ENCODE measurements at regions not wholly inside any gene's neighbourhood (a gene's known extent, or its start where the extent isn't known, plus 50 kb on each side); places are given as distances from the start of the nearest gene placed in this dataset.

- no peak overlapping the region for H3K9ac ChIP-seq (ENCODE audit: low read depth, low read length)
- H3K4me3 ChIP-seq (ENCODE audit: low read depth, low read length) = no peak overlapping the region
- H3K27me3 ChIP-seq (ENCODE audit: control insufficient read depth, insufficient read depth, low read length) = no peaks in the 10 kb centered on the region
- H3K27ac ChIP-seq (ENCODE audit: low read depth, low read length) = no peak overlapping the region
- no peaks in the 10 kb centered on the region for H3K4me1 ChIP-seq (ENCODE audit: control insufficient read depth, insufficient read depth, low read length)
- H3K36me3 ChIP-seq (ENCODE audit: control insufficient read depth, insufficient read depth, low read length) = no peaks in the 10 kb centered on the region
- no peaks in the 10 kb centered on the region for H3K9me3 ChIP-seq (ENCODE audit: control insufficient read depth, insufficient read depth, low read length)
Measured at GRCh38 chr14:94970941-94971730, 186.2 kb downstream of the DICER1 start.

GRCh38 chr14:94969766-94970165, 187.6 kb downstream of the DICER1 start:
- H3K27me3 ChIP-seq (ENCODE audit: control insufficient read depth, insufficient read depth, low read length) = no peaks in the 10 kb centered on the region
- H3K27ac ChIP-seq (ENCODE audit: low read depth, low read length) = no peak overlapping the region
- H3K9me3 ChIP-seq (ENCODE audit: control insufficient read depth, insufficient read depth, low read length) = no peaks in the 10 kb centered on the region
- no peak overlapping the region for H3K9ac ChIP-seq (ENCODE audit: low read depth, low read length)
- no peaks in the 10 kb centered on the region for H3K4me1 ChIP-seq (ENCODE audit: control insufficient read depth, insufficient read depth, low read length)
- H3K4me3 ChIP-seq (ENCODE audit: low read depth, low read length) = no peak overlapping the region
- no peaks in the 10 kb centered on the region for H3K36me3 ChIP-seq (ENCODE audit: control insufficient read depth, insufficient read depth, low read length)

GRCh38 chr14:94966868-94967267, 190.5 kb downstream of the DICER1 start:
- Histone ChIP-seq H3K9me3 (ENCODE audit: control insufficient read depth, insufficient read depth, low read length) (no peaks in the 10 kb centered on the region), H3K9ac (ENCODE audit: low read depth, low read length) (no peak overlapping the region), H3K27me3 (ENCODE audit: control insufficient read depth, insufficient read depth, low read length) (no peaks in the 10 kb centered on the region), H3K27ac (ENCODE audit: low read depth, low read length) (no peak overlapping the region), H3K4me3 (ENCODE audit: low read depth, low read length) (no peak overlapping the region), H3K36me3 (ENCODE audit: control insufficient read depth, insufficient read depth, low read length) (no peaks in the 10 kb centered on the region), H3K4me1 (ENCODE audit: control insufficient read depth, insufficient read depth, low read length) (no peaks in the 10 kb centered on the region)

GRCh38 chr14:94966344-94966743, 191.0 kb downstream of the DICER1 start:
- Histone ChIP-seq H3K36me3 (ENCODE audit: control insufficient read depth, insufficient read depth, low read length) (no peaks in the 10 kb centered on the region), H3K27me3 (ENCODE audit: control insufficient read depth, insufficient read depth, low read length) (no peaks in the 10 kb centered on the region), H3K27ac (ENCODE audit: low read depth, low read length) (no peak overlapping the region)

GRCh38 chr14:94965551-94966313, 191.6 kb downstream of the DICER1 start:
- Histone ChIP-seq H3K9me3 (ENCODE audit: control insufficient read depth, insufficient read depth, low read length) (no peaks in the 10 kb centered on the region), H3K4me3 (ENCODE audit: low read depth, low read length) (no peak overlapping the region), H3K27ac (ENCODE audit: low read depth, low read length) (no peak overlapping the region), H3K9ac (ENCODE audit: low read depth, low read length) (no peak overlapping the region), H3K27me3 (ENCODE audit: control insufficient read depth, insufficient read depth, low read length) (no peaks in the 10 kb centered on the region), H3K4me1 (ENCODE audit: control insufficient read depth, insufficient read depth, low read length) (no peaks in the 10 kb centered on the region), H3K36me3 (ENCODE audit: control insufficient read depth, insufficient read depth, low read length) (no peaks in the 10 kb centered on the region)

More at GRCh38 chr14:94966344-94966743, 191.0 kb downstream of the DICER1 start:
- H3K4me3 ChIP-seq (ENCODE audit: low read depth, low read length) = no peak overlapping the region
- H3K9ac ChIP-seq (ENCODE audit: low read depth, low read length) = no peak overlapping the region
- no peaks in the 10 kb centered on the region for H3K4me1 ChIP-seq (ENCODE audit: control insufficient read depth, insufficient read depth, low read length)
- H3K9me3 ChIP-seq (ENCODE audit: control insufficient read depth, insufficient read depth, low read length) = no peaks in the 10 kb centered on the region

- no peak overlapping the region for H3K9ac ChIP-seq (ENCODE audit: low read depth, low read length)
- H3K27ac ChIP-seq (ENCODE audit: low read depth, low read length) = no peak overlapping the region
- H3K27me3 ChIP-seq (ENCODE audit: control insufficient read depth, insufficient read depth, low read length) = no peaks in the 10 kb centered on the region
- H3K4me3 ChIP-seq (ENCODE audit: low read depth, low read length) = no peak overlapping the region
- no peaks in the 10 kb centered on the region for H3K4me1 ChIP-seq (ENCODE audit: control insufficient read depth, insufficient read depth, low read length)
- H3K9me3 ChIP-seq (ENCODE audit: control insufficient read depth, insufficient read depth, low read length) = no peaks in the 10 kb centered on the region
- H3K36me3 ChIP-seq (ENCODE audit: control insufficient read depth, insufficient read depth, low read length) = no peaks in the 10 kb centered on the region
Measured at GRCh38 chr14:94964931-94965330, 192.4 kb downstream of the DICER1 start.

- no peaks in the 10 kb centered on the region for H3K4me1 ChIP-seq (ENCODE audit: control insufficient read depth, insufficient read depth, low read length)
- no peaks in the 10 kb centered on the region for H3K36me3 ChIP-seq (ENCODE audit: control insufficient read depth, insufficient read depth, low read length)
- H3K4me3 ChIP-seq (ENCODE audit: low read depth, low read length) = no peak overlapping the region
- no peak overlapping the region for H3K27ac ChIP-seq (ENCODE audit: low read depth, low read length)
- H3K9me3 ChIP-seq (ENCODE audit: control insufficient read depth, insufficient read depth, low read length) = no peaks in the 10 kb centered on the region
- H3K9ac ChIP-seq (ENCODE audit: low read depth, low read length) = no peak overlapping the region
- no peaks in the 10 kb centered on the region for H3K27me3 ChIP-seq (ENCODE audit: control insufficient read depth, insufficient read depth, low read length)
Measured at GRCh38 chr14:94964181-94964580, 193.1 kb downstream of the DICER1 start.

GRCh38 chr14:94963051-94963450, 193.1 kb upstream of the GSC start:
- Histone ChIP-seq H3K36me3 (ENCODE audit: control insufficient read depth, insufficient read depth, low read length) (no peaks in the 10 kb centered on the region), H3K27me3 (ENCODE audit: control insufficient read depth, insufficient read depth, low read length) (no peaks in the 10 kb centered on the region), H3K4me1 (ENCODE audit: control insufficient read depth, insufficient read depth, low read length) (no peaks in the 10 kb centered on the region), H3K9ac (ENCODE audit: low read depth, low read length) (no peak overlapping the region), H3K9me3 (ENCODE audit: control insufficient read depth, insufficient read depth, low read length) (no peaks in the 10 kb centered on the region), H3K27ac (ENCODE audit: low read depth, low read length) (no peak overlapping the region), H3K4me3 (ENCODE audit: low read depth, low read length) (no peak overlapping the region)

GRCh38 chr14:94962166-94962575, 192.3 kb upstream of the GSC start:
- no peaks in the 10 kb centered on the region for H3K27me3 ChIP-seq (ENCODE audit: control insufficient read depth, insufficient read depth, low read length)
- H3K36me3 ChIP-seq (ENCODE audit: control insufficient read depth, insufficient read depth, low read length) = no peaks in the 10 kb centered on the region
- H3K27ac ChIP-seq (ENCODE audit: low read depth, low read length) = no peak overlapping the region
- H3K4me1 ChIP-seq (ENCODE audit: control insufficient read depth, insufficient read depth, low read length) = no peaks in the 10 kb centered on the region
- no peaks in the 10 kb centered on the region for H3K9me3 ChIP-seq (ENCODE audit: control insufficient read depth, insufficient read depth, low read length)
- H3K9ac ChIP-seq (ENCODE audit: low read depth, low read length) = no peak overlapping the region
- H3K4me3 ChIP-seq (ENCODE audit: low read depth, low read length) = no peak overlapping the region

- H3K4me1 ChIP-seq (ENCODE audit: control insufficient read depth, insufficient read depth, low read length) = no peaks in the 10 kb centered on the region
- H3K27ac ChIP-seq (ENCODE audit: low read depth, low read length) = no peak overlapping the region
- H3K9ac ChIP-seq (ENCODE audit: low read depth, low read length) = no peak overlapping the region
- H3K27me3 ChIP-seq (ENCODE audit: control insufficient read depth, insufficient read depth, low read length) = no peaks in the 10 kb centered on the region
- no peak overlapping the region for H3K4me3 ChIP-seq (ENCODE audit: low read depth, low read length)
- no peaks in the 10 kb centered on the region for H3K9me3 ChIP-seq (ENCODE audit: control insufficient read depth, insufficient read depth, low read length)
- no peaks in the 10 kb centered on the region for H3K36me3 ChIP-seq (ENCODE audit: control insufficient read depth, insufficient read depth, low read length)
Measured at GRCh38 chr14:94961386-94962165, 191.7 kb upstream of the GSC start.
